Right atrium auricular region (tissue), 2 donors: ENCODE measurements at regions not wholly inside any gene's neighbourhood (a gene's known extent, or its start where the extent isn't known, plus 50 kb on each side); places are given as distances from the start of the nearest gene placed in this dataset.

Source experiments
- DNase-seq: peaks from one replicate; pipeline ENCODE4 v3.0.0-alpha.2; 2019; ENCODE audit warnings: low spot score
- H3K27ac ChIP-seq, 2 donors: fragments of 200-600 bp; sonication (generic); 1 replicate in 1 of 2; 2 replicates in 1 of 2; pipeline ENCODE4 v1.5.1; 2016 to 2019
- H3K27me3 ChIP-seq, 2 donors: fragments of 200-600 bp; sonication (generic); one replicate each; pipeline versions ENCODE4 v1.5.1 to v1.6.0; 2017 to 2019
- H3K36me3 ChIP-seq: fragments of 200-600 bp; sonication (generic); one replicate; pipeline ENCODE4 v1.5.1; 2016
- H3K4me1 ChIP-seq, 2 donors: fragments of 200-600 bp; sonication (generic); one replicate each; pipeline versions ENCODE4 v1.5.1 to v1.6.0; 2017 to 2019
- H3K4me3 ChIP-seq, 2 donors: fragments of 200-600 bp; sonication (generic); 1 replicate in 1 of 2; 2 replicates in 1 of 2; pipeline ENCODE4 v1.5.1; 2017 to 2019; ENCODE audit warnings: mild to moderate bottlenecking in 1 of 2, moderate library complexity in 1 of 2
- H3K9me3 ChIP-seq, 2 donors: fragments of 200-600 bp; sonication (generic); one replicate each; pipeline ENCODE4 v1.5.1; 2019
- TF ChIP-seq, protein P1 (sequence below), 2 donors: fragments of 200-600 bp; sonication (generic); IDR thresholded peaks; one replicate each; pipeline ENCODE4 v1.5.1; 2019; ENCODE audit warnings: antibody characterized with exemption in 2 of 2

DNA sequence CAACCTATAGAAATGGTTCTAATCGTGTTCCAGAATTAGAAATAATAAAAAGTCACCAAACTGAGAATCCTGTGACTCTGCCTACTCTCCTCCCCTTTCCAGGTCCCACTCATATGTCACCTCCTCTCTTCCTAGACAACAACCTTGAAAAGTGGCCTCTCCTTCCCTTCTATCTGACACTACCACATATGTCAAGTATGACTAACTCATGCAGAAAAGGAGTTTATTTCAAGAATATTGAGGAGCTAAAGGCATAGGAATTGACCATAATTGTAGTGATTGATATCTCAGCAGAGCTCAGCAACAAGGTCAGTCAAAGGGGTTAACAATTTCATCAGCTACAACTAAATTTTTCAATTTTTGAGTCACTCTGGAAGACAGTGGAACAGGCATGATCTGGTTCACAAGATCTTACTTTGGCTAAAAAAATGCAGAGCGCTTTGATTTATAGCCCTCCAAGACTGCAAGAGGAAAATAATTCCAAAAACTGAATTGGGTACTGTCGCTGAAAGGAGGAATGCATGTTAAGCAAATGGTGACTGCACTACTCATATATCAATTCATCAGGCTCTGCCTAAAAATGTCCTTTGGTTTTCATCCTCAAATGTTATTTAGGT is 160.6 kb upstream of the ARHGEF26 start:
- TF ChIP-seq, protein P1, sequence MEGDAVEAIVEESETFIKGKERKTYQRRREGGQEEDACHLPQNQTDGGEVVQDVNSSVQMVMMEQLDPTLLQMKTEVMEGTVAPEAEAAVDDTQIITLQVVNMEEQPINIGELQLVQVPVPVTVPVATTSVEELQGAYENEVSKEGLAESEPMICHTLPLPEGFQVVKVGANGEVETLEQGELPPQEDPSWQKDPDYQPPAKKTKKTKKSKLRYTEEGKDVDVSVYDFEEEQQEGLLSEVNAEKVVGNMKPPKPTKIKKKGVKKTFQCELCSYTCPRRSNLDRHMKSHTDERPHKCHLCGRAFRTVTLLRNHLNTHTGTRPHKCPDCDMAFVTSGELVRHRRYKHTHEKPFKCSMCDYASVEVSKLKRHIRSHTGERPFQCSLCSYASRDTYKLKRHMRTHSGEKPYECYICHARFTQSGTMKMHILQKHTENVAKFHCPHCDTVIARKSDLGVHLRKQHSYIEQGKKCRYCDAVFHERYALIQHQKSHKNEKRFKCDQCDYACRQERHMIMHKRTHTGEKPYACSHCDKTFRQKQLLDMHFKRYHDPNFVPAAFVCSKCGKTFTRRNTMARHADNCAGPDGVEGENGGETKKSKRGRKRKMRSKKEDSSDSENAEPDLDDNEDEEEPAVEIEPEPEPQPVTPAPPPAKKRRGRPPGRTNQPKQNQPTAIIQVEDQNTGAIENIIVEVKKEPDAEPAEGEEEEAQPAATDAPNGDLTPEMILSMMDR (IDR thresholded peaks at IDR 0.05): no peak
- Histone ChIP-seq H3K4me1 (no peaks in the 10 kb centered on the region), H3K27me3 (no peaks in the 10 kb centered on the region), H3K4me3 (no peak overlapping the region), H3K36me3 (no peaks in the 10 kb centered on the region), H3K9me3 (no peaks in the 10 kb centered on the region), H3K27ac (no peak overlapping the region)
- no peak for DNase-seq

DNA sequence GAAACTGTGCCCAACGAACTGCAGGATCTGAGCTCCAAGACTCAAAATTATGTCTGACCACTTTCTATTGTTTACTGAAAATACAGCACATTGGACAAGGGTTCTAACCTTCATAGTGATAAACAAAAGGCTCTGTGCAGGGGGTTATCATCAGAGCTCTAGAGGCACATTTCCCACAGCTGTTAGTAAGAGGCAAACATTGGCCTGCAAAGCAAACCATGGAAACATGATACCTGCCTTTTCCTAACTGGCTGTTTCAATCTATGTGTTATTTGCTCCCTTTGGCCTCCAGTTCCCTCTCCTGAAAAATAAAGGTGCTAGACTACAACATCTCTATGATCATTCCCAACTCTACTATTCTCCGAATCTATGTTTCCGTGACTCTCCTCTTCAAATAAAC is 159.7 kb upstream of the ARHGEF26 start:
- H3K27ac ChIP-seq: no peak overlapping the region
- H3K9me3 ChIP-seq: no peaks in the 10 kb centered on the region
- H3K4me3 ChIP-seq: no peak overlapping the region
- H3K36me3 ChIP-seq: no peaks in the 10 kb centered on the region
- no peak for DNase-seq
- TF ChIP-seq, protein P1 (IDR thresholded peaks at IDR 0.05): no peak
- no peaks in the 10 kb centered on the region for H3K4me1 ChIP-seq
- H3K27me3 ChIP-seq: no peaks in the 10 kb centered on the region

DNA sequence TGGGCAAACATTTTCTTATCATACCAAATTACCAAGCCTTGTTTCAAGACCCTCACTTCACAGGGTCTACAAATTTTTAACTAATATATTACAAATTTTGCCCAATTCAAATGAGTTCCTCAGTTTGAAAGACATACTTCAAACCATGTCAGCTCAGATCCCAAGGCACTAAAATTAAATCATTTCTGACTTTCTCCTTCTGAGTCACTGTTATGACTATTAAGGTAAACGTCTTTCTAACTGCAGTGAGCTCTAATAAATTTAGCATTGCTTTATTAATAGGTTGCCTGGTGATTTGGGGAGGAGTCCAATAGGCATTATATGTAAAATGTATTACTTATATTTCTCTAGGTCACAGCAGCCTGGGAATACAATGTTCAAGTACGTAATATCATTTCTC is 158.2 kb upstream of the ARHGEF26 start:
- H3K4me3 ChIP-seq: no peak overlapping the region
- no peaks in the 10 kb centered on the region for H3K27me3 ChIP-seq
- H3K4me1 ChIP-seq: no peaks in the 10 kb centered on the region
- H3K27ac ChIP-seq: no peak overlapping the region
- no peaks in the 10 kb centered on the region for H3K36me3 ChIP-seq
- no peak for DNase-seq
- TF ChIP-seq, protein P1 (IDR thresholded peaks at IDR 0.05): no peak
- H3K9me3 ChIP-seq: no peaks in the 10 kb centered on the region

DNA sequence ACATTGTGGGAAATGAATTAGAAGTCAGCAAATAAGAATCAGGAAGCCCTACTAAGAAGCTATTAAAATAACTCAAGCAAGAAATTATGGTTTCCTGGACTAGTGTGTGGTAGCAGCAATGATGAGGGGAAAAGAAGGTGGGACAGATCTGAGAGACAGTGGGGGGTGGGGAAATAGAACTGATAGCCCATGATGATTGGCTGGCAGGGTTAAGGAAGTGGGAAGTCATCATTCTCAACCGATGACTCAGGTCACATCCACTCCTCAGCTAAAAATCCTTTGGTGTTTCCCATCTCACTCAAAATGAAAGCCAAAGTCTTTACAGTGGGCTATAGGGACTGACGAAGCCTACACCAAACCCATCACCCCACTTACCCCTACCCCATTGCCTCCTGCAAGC is 153.9 kb upstream of the ARHGEF26 start:
- TF ChIP-seq, protein P1 (IDR thresholded peaks at IDR 0.05): no peak

DNA sequence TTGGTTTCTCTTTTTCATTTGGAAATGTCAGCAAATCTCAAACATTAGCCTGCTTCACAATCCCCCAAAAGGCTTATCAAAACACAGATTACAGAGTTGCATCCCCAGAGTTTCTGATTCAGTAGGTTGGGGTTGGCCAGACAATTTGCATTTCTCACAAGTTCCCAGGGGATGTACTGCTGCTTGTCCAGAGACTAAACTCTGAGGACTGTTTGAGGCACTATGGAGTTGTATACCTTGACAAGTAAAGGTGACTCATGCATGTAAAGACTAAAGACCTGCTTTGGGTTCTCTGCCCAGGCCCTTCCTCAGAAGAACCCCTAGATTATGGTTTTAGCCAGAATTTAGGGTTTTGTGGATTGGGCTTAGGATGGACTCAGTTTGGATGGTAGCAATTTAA is 151.1 kb upstream of the ARHGEF26 start:
- TF ChIP-seq, protein P1 (IDR thresholded peaks at IDR 0.05): no peak
- Histone ChIP-seq H3K27ac (no peak overlapping the region), H3K27me3 (no peaks in the 10 kb centered on the region), H3K9me3 (no peaks in the 10 kb centered on the region), H3K4me3 (no peak overlapping the region), H3K4me1 (no peaks in the 10 kb centered on the region), H3K36me3 (no peaks in the 10 kb centered on the region)
- no peak for DNase-seq

More for the DNA sequence above, 153.9 kb upstream of the ARHGEF26 start:
- Histone ChIP-seq H3K27ac (no peak overlapping the region), H3K4me1 (no peaks in the 10 kb centered on the region), H3K36me3 (no peaks in the 10 kb centered on the region), H3K4me3 (no peak overlapping the region), H3K27me3 (no peaks in the 10 kb centered on the region), H3K9me3 (no peaks in the 10 kb centered on the region)
- no peak for DNase-seq

DNA sequence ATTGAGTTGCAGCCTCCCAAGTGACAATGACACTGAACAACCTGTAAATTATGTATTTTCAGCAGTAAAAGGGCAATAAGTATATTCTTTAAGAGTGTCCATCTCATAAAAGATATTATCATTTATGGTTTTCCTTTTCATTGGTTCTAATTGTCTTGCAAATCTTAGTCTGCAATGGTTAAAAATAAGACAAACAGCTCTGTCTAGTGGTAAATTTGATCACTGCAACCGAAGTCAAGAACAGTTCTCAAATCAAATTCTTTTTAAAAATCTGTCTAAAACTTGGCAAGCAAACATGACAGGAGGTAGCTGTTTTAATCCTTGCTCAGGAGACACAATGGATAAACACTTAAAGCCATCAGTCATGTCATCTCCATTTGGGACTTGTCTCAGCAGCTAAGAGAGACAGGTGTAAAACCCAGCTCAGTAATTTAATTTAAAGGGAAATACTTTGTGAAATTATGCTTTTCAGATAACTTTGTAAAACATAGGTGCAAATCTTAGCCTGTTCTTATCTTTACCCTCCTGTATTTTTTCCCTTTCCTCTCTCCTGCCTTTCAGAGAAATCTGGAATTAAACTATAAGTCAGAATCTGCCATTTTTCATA is 150.3 kb upstream of the ARHGEF26 start:
- H3K9me3 ChIP-seq: no peaks in the 10 kb centered on the region
- H3K36me3 ChIP-seq: no peaks in the 10 kb centered on the region
- H3K4me1 ChIP-seq: no peaks in the 10 kb centered on the region
- no peak for DNase-seq
- H3K4me3 ChIP-seq: no peak overlapping the region
- no peak overlapping the region for H3K27ac ChIP-seq
- TF ChIP-seq, protein P1 (IDR thresholded peaks at IDR 0.05): peak in 1 of 2 donors; percentile 58
- no peaks in the 10 kb centered on the region for H3K27me3 ChIP-seq
